Fibroblast of gingiva (primary cell): ENCODE measurements at regions not wholly inside any gene's neighbourhood (a gene's known extent, or its start where the extent isn't known, plus 50 kb on each side); places are given as distances from the start of the nearest gene placed in this dataset.
"Not testable (repeated sequence)": the region's sequence is repeated elsewhere in the genome, so short reads cannot be mapped to it uniquely, and the experiment has no call there.

ENCODE experiments used
- DNase-seq: peaks from one replicate; pipeline ENCODE4 v3.0.0-alpha.2; 2011; ENCODE audit warnings: low read depth

DNA sequence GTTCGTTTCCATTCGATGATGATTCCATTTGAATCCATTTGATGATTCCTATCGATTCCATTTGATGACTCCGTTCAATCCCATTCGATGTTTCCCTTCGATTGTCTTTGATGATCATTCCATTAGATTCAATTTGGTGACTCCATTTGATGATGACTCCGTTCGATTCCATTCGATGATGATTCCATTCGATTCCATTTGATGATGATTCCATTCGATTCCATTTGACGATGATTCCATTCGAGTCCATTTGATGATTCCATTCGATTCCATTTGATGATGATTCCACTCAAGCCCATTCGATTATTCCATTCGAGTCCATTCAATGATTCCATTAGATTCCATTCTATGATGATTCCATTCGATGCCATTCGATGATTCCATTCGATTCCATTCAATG is 2730.6 kb downstream of the RPIA start:
- DNase-seq, result not testable (repeated sequence)

GRCh38 chr2:91427148-91427547 is 2735.7 kb downstream of the RPIA start:
- not testable (repeated sequence) for DNase-seq

GRCh38 chr2:91441932-91442245 is 2750.4 kb downstream of the RPIA start:
- not testable (repeated sequence) for DNase-seq

GRCh38 chr2:91442246-91442905 is 2750.9 kb downstream of the RPIA start:
- DNase-seq, result peak; percentile 0

- peak; percentile 0 for DNase-seq
These were observed 2751.6 kb downstream of the RPIA start for GRCh38 chr2:91442906-91443729.

GRCh38 chr2:91443730-91444115 is 2752.2 kb downstream of the RPIA start:
- DNase-seq, result peak; percentile 0

- peak; percentile 0 for DNase-seq
These were observed 2754.2 kb downstream of the RPIA start for GRCh38 chr2:91445705-91446104.

DNA sequence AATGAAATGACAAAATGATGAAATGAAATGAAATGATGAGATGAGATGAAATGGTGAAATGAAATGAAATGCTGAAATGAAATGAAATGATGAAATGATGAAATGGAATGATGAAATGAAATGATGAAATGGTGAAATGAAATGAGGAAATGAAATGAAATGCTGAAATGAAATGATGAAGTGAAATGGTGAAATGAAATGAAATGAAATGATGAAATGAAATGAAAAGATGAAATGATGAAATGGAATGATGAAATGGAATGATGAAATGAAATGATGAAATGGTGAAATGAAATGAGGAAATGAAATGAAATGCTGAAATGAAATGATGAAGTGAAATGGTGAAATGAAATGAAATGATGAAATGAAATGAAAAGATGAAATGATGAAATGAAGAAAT is 2755.0 kb downstream of the RPIA start:
- DNase-seq, result not testable (repeated sequence)

DNA sequence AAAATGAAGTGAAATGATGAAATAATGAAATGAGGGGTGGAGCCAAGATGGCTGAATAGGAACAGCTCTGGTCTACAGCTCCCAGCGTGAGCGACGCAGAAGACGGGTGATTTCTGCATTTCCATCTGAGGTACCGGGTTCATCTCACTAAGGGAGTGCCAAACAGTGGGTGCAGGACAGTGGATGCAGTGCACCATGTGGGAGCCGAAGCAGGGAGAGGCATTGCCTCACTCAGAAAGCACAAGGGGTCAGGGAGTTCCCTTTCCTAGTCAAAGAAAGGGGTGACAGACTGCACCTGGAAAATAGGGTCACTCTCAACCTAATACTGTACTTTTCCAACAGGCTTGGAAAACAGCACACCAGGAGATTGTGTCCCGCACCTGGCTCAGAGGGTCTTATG is 2755.4 kb downstream of the RPIA start:
- DNase-seq, result not testable (repeated sequence)

DNA sequence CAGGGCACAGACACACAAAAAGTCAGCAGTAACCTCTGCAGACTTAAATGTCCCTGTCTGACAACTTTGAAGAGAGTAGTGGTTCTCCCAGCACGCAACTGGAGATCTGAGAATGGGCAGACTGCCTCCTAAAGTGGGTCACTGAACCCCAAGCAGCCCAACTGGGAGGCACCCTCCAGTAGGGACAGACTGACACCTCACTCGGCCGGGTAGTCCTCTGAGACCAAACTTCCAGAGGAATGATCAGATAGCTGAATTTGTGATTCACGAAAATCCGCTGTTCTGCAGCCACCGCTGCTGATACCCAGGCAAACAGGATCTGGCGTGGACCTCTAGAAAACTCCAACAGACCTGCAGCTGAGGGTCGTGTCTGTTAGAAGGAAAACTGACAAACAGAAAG is 2756.0 kb downstream of the RPIA start:
- DNase-seq, result peak; percentile 0

GRCh38 chr2:91462292-91462691 is 2770.8 kb downstream of the RPIA start:
- DNase-seq, result not testable (repeated sequence)

DNA sequence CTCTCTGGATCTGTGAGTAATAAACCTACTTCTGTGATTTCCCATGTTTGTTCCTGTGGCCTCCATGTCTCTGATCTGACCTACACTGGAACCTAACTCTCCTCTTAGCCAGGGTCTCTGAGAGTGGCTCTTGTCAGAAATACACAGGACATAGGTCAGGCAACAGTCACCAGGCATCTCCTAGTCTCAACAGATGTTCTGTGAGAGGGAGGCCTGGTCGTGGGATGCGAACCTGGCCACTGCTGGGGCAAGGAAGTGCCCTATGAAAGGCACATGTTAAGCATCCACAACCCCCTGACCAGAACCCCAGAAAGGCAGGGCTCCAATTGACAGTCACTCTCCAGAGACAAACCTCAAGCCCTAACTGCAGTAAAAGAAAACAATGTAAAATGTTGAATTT is 2771.5 kb downstream of the RPIA start:
- DNase-seq, result not testable (repeated sequence)

DNA sequence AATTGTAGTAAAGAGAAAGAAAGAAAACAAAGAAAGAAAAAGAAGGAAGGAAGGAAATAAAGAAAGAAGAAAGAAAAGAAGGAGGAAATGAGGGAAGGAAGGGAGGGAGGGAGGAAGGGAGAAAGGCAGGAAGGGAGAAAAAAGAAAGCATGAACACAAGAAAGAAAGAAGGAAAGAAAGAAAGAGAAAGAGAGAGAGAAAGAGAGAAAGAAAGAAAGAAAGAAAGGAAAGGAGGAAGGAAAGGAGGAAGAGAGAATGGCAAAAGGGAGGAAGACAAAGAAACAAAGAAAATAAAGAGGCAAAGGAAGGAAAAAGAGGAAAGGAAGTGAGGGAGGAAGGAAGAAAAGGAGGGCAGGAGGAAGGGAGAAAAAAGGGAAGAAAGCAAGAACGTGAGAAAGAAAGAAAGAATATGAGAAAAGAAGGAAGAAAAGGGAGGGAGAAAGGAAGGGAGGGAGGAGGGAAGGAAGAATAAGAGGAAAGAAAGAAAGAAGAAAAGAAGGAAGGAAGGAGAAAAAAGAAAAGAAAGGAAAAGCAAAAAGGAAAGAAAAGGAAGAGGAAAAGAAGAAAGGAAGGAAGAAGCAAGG is 2775.4 kb downstream of the RPIA start:
- not testable (repeated sequence) for DNase-seq

DNA sequence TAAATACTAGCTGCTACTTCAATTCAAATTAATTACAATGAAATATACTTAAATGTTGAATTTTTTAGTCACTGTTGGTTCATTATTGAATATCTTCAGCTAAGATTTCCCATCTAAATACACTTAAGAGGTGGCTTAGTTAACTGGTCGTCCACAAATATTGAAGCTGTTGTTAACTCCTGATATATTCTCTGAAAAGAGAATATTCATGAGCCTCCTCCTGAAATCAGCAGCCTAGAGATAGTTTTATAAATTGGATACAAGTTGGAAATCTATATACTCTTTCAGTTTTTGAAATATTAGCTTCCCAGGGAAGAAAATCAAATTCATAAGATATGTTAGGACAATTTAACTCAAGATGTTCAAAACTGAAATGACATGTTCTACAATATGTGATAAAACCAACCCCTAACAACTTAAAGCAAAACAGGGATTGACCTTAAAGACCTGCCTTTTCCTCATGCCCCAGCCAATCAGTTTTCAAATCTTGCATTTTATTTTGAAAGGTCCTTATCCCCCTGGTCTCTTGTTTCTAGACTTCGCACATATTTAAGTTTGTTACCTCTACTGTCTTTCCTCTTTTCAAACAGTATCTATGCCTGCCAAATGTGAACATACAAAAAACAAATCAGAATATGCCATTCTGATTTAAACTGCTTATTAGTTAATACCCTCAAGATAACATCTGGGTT is 2784.9 kb downstream of the RPIA start:
- not testable (repeated sequence) for DNase-seq

DNA sequence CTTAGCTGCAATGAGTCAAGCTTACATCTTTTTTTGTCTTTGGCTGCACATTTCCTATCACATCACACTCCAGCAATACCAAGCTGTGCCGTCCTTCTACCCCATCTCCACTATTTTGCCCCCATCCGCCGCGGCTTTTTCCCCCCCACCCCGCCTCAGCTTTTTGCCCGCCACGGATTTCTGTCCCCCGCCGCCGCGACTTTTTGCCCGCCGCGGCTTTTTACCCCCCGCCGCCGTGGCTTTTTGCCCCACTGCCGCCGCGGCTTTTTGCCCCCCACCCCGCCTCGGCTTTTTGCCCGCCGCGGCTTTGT is 2785.4 kb downstream of the RPIA start:
- DNase-seq, result not testable (repeated sequence)

GRCh38 chr2:91477291-91477690 is 2785.8 kb downstream of the RPIA start:
- DNase-seq, result not testable (repeated sequence)

- no peak for DNase-seq
These were observed 2786.5 kb downstream of the RPIA start for GRCh38 chr2:91477731-91478672.

- not testable (repeated sequence) for DNase-seq
These were observed 2787.6 kb downstream of the RPIA start for GRCh38 chr2:91478851-91479718.

- not testable (repeated sequence) for DNase-seq
These were observed 2793.8 kb downstream of the RPIA start for GRCh38 chr2:91485226-91485625.
